Endothelial cell of umbilical vein (primary cell): ENCODE measurements at regions not wholly inside any gene's neighbourhood (a gene's known extent, or its start where the extent isn't known, plus 50 kb on each side); places are given as distances from the start of the nearest gene placed in this dataset.

Source experiments
- EZH2 ChIP-seq: IDR thresholded peaks from 2 replicates; pipeline ENCODE4 v1.6.1; 2012; ENCODE audit warnings: borderline replicate concordance, low read depth, mild to moderate bottlenecking, moderate library complexity, low read length, inconsistent platforms; ENCODE audit not compliant: severe bottlenecking
- MYC ChIP-seq: IDR thresholded peaks from one replicate; pipeline ENCODE4 v1.6.1; 2011; ENCODE audit warnings: mild to moderate bottlenecking, low read depth, low read length
- POLR2A ChIP-seq: IDR thresholded peaks from 2 replicates; pipeline ENCODE4 v1.6.1; 2012; ENCODE audit warnings: low read depth, mild to moderate bottlenecking, control low read depth, low read length
- POLR2AphosphoS5 ChIP-seq: IDR thresholded peaks from 2 replicates; pipeline ENCODE4 v1.6.1; 2012; ENCODE audit warnings: low read depth, mild to moderate bottlenecking, control low read depth, low read length, moderate library complexity; ENCODE audit not compliant: insufficient read depth
- TF ChIP-seq, protein P1 (sequence below), 2 donors: IDR thresholded peaks; 1 replicate in 1 of 2; 2 replicates in 1 of 2; pipeline ENCODE4 v1.5.1; 2011; ENCODE audit warnings: low read length in 2 of 2, mild to moderate bottlenecking in 2 of 2, moderate library complexity in 2 of 2, control low read depth in 1 of 2, inconsistent platforms in 1 of 2, low read depth in 1 of 2; ENCODE audit not compliant: insufficient read depth in 1 of 2; ENCODE audit errors: extremely low read depth in 1 of 2

DNA sequence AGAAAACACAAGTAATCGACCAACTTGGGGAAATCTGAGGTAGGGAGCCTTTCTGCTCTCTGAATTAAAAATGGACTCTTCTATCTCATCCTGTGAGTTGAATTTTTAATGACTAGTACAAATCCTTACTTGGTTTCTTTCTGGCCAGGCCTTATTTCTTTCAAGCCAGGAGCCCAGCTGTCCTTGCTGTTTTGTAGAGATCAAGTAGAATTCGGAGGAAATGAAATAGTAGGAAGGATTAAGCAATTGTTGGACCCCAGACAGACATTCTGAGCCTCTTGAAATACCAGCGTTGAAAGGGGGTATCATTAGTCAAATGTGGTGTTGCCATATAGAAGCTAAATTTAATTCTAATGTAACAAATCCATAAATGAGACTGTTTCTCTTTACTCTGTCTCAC, 53.7 kb upstream of the SMIM15 start:
- TF ChIP-seq EZH2: no peak
- TF ChIP-seq, protein P1, sequence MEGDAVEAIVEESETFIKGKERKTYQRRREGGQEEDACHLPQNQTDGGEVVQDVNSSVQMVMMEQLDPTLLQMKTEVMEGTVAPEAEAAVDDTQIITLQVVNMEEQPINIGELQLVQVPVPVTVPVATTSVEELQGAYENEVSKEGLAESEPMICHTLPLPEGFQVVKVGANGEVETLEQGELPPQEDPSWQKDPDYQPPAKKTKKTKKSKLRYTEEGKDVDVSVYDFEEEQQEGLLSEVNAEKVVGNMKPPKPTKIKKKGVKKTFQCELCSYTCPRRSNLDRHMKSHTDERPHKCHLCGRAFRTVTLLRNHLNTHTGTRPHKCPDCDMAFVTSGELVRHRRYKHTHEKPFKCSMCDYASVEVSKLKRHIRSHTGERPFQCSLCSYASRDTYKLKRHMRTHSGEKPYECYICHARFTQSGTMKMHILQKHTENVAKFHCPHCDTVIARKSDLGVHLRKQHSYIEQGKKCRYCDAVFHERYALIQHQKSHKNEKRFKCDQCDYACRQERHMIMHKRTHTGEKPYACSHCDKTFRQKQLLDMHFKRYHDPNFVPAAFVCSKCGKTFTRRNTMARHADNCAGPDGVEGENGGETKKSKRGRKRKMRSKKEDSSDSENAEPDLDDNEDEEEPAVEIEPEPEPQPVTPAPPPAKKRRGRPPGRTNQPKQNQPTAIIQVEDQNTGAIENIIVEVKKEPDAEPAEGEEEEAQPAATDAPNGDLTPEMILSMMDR (IDR thresholded peaks at IDR 0.05; ENCODE audit: extremely low read depth in 1 of 2, insufficient read depth in 1 of 2, low read depth in 1 of 2, low read length in 2 of 2): no peak
- TF ChIP-seq MYC: no peak
- no peak for TF ChIP-seq POLR2A
- TF ChIP-seq POLR2AphosphoS5: no peak
